A549 (cell line): ENCODE measurements at regions not wholly inside any gene's neighbourhood (a gene's known extent, or its start where the extent isn't known, plus 50 kb on each side); places are given as distances from the start of the nearest gene placed in this dataset.

Experiments
- ATAC-seq, 2 experiments: fragments of 200-7000 bp in 1 of 2; fragments of >200 bp in 1 of 2; cut with Nextera tagmentation in 1 of 2; cut with Tn5 transposase in 1 of 2; 3 replicates each; pipeline versions ENCODE4 v1.8.0 to v1.9.1; 2018 to 2020; ENCODE audit warnings: mild to moderate bottlenecking in 1 of 2, moderate library complexity in 1 of 2
- CTCF ChIA-PET: fragments of 300-600 bp; sonication (Branson Sonifier 250); formaldehyde crosslinking; extraction: SDS; loops from one replicate; lab custom pipeline; 2021; ENCODE audit warnings: antibody characterized with exemption, inconsistent platforms; lab: Yijun Ruan, JAX
- POLR2A ChIA-PET: fragments of 350-600 bp; formaldehyde crosslinking; extraction: SDS; loops from one replicate; lab custom pipeline; 2021; ENCODE audit warnings: antibody characterized with exemption, inconsistent platforms; lab: Yijun Ruan, JAX
- DNase-seq, 2 experiments: peaks; one replicate each; pipeline versions ENCODE4 v3.0.0 to v3.0.0-alpha.2; 2011 to 2016; ENCODE audit warnings: low read depth in 1 of 2, low spot score in 1 of 2
- FAIRE-seq: peaks from 2 replicates; lab custom pipeline; 2011; peaks lifted over from hg19 to GRCh38; lab: Jason Lieb, UNC
- H3K27ac ChIP-seq, 2 experiments: fragments of >200 bp; sonication (Bioruptor Twin); formaldehyde crosslinking; 3 replicates each; pipeline ENCODE4 v1.5.1; 2016 to 2017
- H3K4me1 ChIP-seq: fragments of >200 bp; sonication (Bioruptor Twin); formaldehyde crosslinking; 3 replicates; pipeline ENCODE4 v1.6.1; 2016
- H3K4me2 ChIP-seq: fragments of >200 bp; sonication (Bioruptor Twin); formaldehyde crosslinking; 3 replicates; pipeline ENCODE4 v1.6.1; 2016
- H3K4me3 ChIP-seq: fragments of >200 bp; sonication (Bioruptor Twin); formaldehyde crosslinking; 3 replicates; pipeline ENCODE4 v1.5.1; 2016
- H3K9me3 ChIP-seq: fragments of >200 bp; sonication (Bioruptor Twin); formaldehyde crosslinking; 3 replicates; pipeline ENCODE4 v1.6.1; 2016
- ELK1 ChIP-seq: fragments of 150-350 bp; IDR thresholded peaks from 2 replicates; pipeline ENCODE4 v1.6.1; 2014; ENCODE audit warnings: low read depth, mild to moderate bottlenecking, low read length
- ESRRA ChIP-seq: fragments of 150-350 bp; IDR thresholded peaks from 2 replicates; pipeline ENCODE4 v1.6.1; 2014; ENCODE audit warnings: mild to moderate bottlenecking, low read length, borderline replicate concordance
- MYC ChIP-seq: IDR thresholded peaks from 2 replicates; pipeline ENCODE4 v1.6.1; 2012; ENCODE audit warnings: mild to moderate bottlenecking, inconsistent platforms, low read length, improper control_type of control experiment, borderline replicate concordance
- NFE2L2 ChIP-seq: fragments of 150-350 bp; conservative IDR thresholded peaks from 2 replicates; pipeline ENCODE4 v1.6.1; 2014; ENCODE audit warnings: low read length
- ZNF302 ChIP-seq: fragments of 250-450 bp; sonication (Bioruptor Pico); IDR thresholded peaks from 2 replicates; pipeline ENCODE4 v1.9.0; 2021; ENCODE audit warnings: inconsistent platforms, mild to moderate bottlenecking, moderate library complexity
- WGBS: methylation state at CpG from one replicate; pipeline ENCODE4 v1.1.6; 2017; ENCODE audit errors: missing lambda C conversion rate; 5-methylcytosine and 5-hydroxymethylcytosine counted together
- small RNA-seq, 6 experiments: library from RNA; depleted of rRNA; stranded (forward); fragments of <200 nt; gene quantifications; one replicate each; pipeline ENCODE3, GENCODE V24; 2012

GRCh38 chr21:27017246-27017645 lies 50.4 kb upstream of the ADAMTS5 start:
- Histone ChIP-seq H3K4me3 (no peak overlapping the region), H3K9me3 (no peaks in the 10 kb centered on the region), H3K27ac (no peak overlapping the region), H3K4me2 (no peak overlapping the region), H3K4me1 (no peaks in the 10 kb centered on the region)
- ATAC-seq (no peak), FAIRE-seq (no peak), DNase-seq (no peak)
- ChIA-PET CTCF (no interaction called here), POLR2A (no interaction called here)
- TF ChIP-seq MYC (no peak), NFE2L2 (no peak), ELK1 (no peak), ZNF302 (CRISPR knock-in tag) (no peak), ESRRA (no peak)
- WGBS, result 4% methylated on average over 4 of the region's 4 CpGs

Small RNA genes in the stretch of these regions (small RNA-seq; reads per million reads assigned to genes)
- gene NCSTNP1, result 0 reads per million in 6 experiments
- gene RF00026, result 0 reads per million in 6 experiments
